ENCODE measurements at regions not wholly inside any gene's neighbourhood (a gene's known extent, or its start where the extent isn't known, plus 50 kb on each side); places are given as distances from the start of the nearest gene placed in this dataset.

DNA sequence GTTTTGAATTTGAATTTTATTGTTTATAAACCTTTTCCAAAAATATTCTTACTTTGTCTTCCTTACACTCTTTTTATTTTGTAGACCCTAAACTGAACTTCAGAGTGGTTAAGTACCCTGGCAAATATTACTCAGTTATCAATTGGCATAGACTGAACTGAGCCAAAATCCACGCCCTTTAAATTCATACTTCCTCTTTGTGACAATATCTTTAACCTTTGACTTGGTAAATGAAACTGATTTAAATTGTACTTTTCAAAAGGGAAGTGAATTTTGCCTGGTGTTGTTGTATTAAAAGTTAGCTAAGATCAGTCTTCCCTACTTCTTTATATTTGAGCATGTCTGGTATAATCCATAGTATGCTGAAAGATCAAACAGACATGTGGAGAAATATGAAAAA lies 184.3 kb upstream of the USP15 start:
- no peaks in the 10 kb centered on the region for H3K4me1 Mint-ChIP-seq (ENCODE audit: low read depth)
- H3K36me3 Mint-ChIP-seq (ENCODE audit: low read depth) = no peaks in the 10 kb centered on the region
- ATAC-seq (no peak), DNase-seq (no peak)
- ChIA-PET POLR2A (no interaction called here), CTCF (interaction anchor here (0.8 to 1.0 kb wide), 2 partner anchors 14 to 50 kb away, joined by 3 read pairs; no protein-coding TSS in a partner anchor)
- no peaks in the 10 kb centered on the region for H3K9me3 Mint-ChIP-seq
- H3K27me3 Mint-ChIP-seq = no peaks in the 10 kb centered on the region
- intact Hi-C loops (cut with micrococcal nuclease) = no loop called here
- no peak overlapping the region for H3K4me3 Mint-ChIP-seq
- TF ChIP-seq, protein P1, sequence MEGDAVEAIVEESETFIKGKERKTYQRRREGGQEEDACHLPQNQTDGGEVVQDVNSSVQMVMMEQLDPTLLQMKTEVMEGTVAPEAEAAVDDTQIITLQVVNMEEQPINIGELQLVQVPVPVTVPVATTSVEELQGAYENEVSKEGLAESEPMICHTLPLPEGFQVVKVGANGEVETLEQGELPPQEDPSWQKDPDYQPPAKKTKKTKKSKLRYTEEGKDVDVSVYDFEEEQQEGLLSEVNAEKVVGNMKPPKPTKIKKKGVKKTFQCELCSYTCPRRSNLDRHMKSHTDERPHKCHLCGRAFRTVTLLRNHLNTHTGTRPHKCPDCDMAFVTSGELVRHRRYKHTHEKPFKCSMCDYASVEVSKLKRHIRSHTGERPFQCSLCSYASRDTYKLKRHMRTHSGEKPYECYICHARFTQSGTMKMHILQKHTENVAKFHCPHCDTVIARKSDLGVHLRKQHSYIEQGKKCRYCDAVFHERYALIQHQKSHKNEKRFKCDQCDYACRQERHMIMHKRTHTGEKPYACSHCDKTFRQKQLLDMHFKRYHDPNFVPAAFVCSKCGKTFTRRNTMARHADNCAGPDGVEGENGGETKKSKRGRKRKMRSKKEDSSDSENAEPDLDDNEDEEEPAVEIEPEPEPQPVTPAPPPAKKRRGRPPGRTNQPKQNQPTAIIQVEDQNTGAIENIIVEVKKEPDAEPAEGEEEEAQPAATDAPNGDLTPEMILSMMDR (IDR thresholded peaks at IDR 0.05) = no peak
- H3K27ac Mint-ChIP-seq = no peak overlapping the region

DNA sequence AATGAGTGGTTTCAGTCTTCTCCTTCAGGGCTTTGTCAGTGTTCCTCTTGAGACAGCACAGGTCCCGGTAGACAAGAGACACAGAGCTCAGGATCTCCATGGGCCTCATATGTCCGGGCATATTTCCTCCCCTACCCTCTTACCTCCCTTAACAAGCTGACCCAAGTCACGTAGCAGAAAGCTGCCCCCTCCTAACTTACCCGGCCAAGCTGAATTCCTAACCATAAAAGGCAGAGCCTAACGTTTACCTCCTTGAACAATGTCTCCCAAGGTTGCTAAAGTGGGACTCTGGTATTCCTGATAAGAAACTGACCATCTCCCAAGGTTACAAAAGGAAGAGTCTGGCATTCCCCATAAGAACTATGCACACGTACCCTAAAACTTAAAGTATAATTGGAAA lies 182.2 kb upstream of the USP15 start:
- ATAC-seq = no peak
- H3K27me3 Mint-ChIP-seq = no peaks in the 10 kb centered on the region
- TF ChIP-seq, protein P1 (IDR thresholded peaks at IDR 0.05) = no peak
- no peaks in the 10 kb centered on the region for H3K36me3 Mint-ChIP-seq (ENCODE audit: low read depth)
- H3K9me3 Mint-ChIP-seq = no peaks in the 10 kb centered on the region
- intact Hi-C loops (cut with micrococcal nuclease) = no loop called here
- no peak for DNase-seq
- H3K27ac Mint-ChIP-seq = no peak overlapping the region
- no peak overlapping the region for H3K4me3 Mint-ChIP-seq
- no peaks in the 10 kb centered on the region for H3K4me1 Mint-ChIP-seq (ENCODE audit: low read depth)
- ChIA-PET POLR2A (no interaction called here), CTCF (interaction anchor here (1.2 to 1.5 kb wide), 2 partner anchors 8 to 45 kb away, joined by 3 to 6 read pairs; no protein-coding TSS in a partner anchor)

DNA sequence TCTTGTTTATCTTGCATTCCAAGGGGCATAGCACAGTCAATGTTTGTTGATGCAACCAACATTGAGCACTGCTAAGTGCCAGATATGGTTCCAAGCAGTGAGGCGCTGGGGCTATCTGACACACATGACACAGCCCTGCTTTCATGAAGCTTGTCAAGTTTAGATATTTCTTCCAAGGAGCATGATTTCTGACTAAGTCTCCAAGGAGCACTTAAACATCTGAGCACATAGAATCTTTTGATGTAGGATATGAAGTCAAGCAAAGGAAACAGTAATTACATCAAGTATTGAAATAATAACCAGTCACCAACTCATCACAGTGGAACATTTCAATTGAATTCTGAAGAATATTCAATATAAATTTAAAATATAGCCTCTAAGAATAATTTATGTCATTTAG lies 177.8 kb upstream of the USP15 start:
- Mint-ChIP-seq H3K4me3 (no peak overlapping the region), H3K4me1 (ENCODE audit: low read depth) (no peaks in the 10 kb centered on the region), H3K27me3 (no peaks in the 10 kb centered on the region), H3K27ac (no peak overlapping the region), H3K36me3 (ENCODE audit: low read depth) (no peaks in the 10 kb centered on the region), H3K9me3 (peaks cover 3% of the 10 kb centered on the region)
- CTCF ChIA-PET = no interaction called here
- DNase-seq (no peak), ATAC-seq (no peak)
- intact Hi-C loops (cut with micrococcal nuclease) = no loop called here
- TF ChIP-seq, protein P1 (IDR thresholded peaks at IDR 0.05) = no peak
- POLR2A ChIA-PET = no interaction called here

DNA sequence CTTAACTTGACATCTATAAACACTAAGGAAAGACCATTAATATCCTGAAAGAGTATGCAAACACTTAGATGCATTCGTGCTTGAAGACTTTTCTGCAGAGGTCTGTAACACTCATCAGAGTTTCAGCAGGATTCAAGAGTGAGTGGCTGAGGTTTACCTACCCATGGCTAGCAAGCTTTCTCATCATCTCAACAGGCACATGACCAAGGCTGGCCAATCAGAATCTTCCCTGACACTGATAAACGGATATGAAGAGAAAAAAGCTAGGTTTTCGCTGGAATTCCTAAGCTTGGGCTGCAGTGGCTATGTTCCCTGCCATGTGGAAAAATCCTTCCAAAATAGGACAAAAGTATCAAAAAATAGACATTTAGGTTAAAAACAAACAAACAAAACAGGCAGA lies 162.1 kb upstream of the USP15 start:
- CTCF ChIA-PET = interaction anchor here (1.2 to 1.3 kb wide), 2 partner anchors 26 to 95 kb away, joined by 3 read pairs; no protein-coding TSS in a partner anchor
- TF ChIP-seq, protein P1 (IDR thresholded peaks at IDR 0.05) = no peak
- Mint-ChIP-seq H3K9me3 (no peaks in the 10 kb centered on the region), H3K27me3 (peaks cover 3% of the 10 kb centered on the region), H3K4me1 (ENCODE audit: low read depth) (no peaks in the 10 kb centered on the region), H3K36me3 (ENCODE audit: low read depth) (no peaks in the 10 kb centered on the region), H3K4me3 (no peak overlapping the region), H3K27ac (no peak overlapping the region)
- intact Hi-C loops (cut with micrococcal nuclease) = no loop called here
- POLR2A ChIA-PET = no interaction called here
- DNase-seq = no peak
- ATAC-seq = no peak

DNA sequence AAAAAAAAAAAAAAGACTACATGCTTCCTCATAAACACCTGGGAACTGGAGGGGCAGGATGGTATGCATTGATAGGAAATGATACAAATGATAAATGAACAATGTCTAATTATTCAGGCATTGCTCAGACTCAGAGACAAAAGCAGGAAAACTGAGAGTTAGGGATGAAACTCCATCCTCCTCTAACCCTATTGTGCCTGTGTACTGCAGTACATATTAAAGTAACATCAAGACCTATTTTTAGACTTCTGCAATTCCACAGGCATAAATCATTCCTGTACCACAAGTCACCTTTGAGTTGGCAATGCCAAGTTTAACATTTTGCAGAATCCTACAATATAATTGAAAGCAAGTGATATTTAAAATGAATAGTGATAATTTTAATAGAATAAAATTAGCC lies 156.5 kb upstream of the USP15 start:
- TF ChIP-seq, protein P1 (IDR thresholded peaks at IDR 0.05) = no peak
- Mint-ChIP-seq H3K9me3 (no peaks in the 10 kb centered on the region), H3K27me3 (peaks cover 4% of the 10 kb centered on the region), H3K4me1 (ENCODE audit: low read depth) (no peaks in the 10 kb centered on the region), H3K4me3 (no peak overlapping the region), H3K27ac (no peak overlapping the region), H3K36me3 (ENCODE audit: low read depth) (no peaks in the 10 kb centered on the region)
- ChIA-PET CTCF (interaction anchor here (0.9 kb wide), 1 partner anchor 107 kb away, joined by 4 read pairs; no protein-coding TSS in a partner anchor), POLR2A (no interaction called here)
- DNase-seq (no peak), ATAC-seq (no peak)
- intact Hi-C loops (cut with micrococcal nuclease) = no loop called here
